Endothelial cell of umbilical vein (primary cell): ENCODE measurements at regions not wholly inside any gene's neighbourhood (a gene's known extent, or its start where the extent isn't known, plus 50 kb on each side); places are given as distances from the start of the nearest gene placed in this dataset.

Experiments used
- BruUV-seq: library from RNA; stranded (reverse); fragments of 400-500 nt; replicated peaks from 2 replicates; lab custom pipeline; 2021; lab: Mats Ljungman, UMichigan
- CTCF ChIA-PET: fragments of 300-600, 350-600 bp; sonication (Branson Sonifier 250); formaldehyde crosslinking; loops from one replicate; lab custom pipeline; 2021; ENCODE audit warnings: antibody characterized with exemption, inconsistent platforms; lab: Charles Lee
- POLR2A ChIA-PET: fragments of 300-600, 350-600 bp; sonication (Branson Sonifier 250); formaldehyde crosslinking; loops from one replicate; lab custom pipeline; 2021; ENCODE audit warnings: antibody characterized with exemption, inconsistent platforms; lab: Charles Lee
- DNase-seq: peaks from one replicate; pipeline ENCODE4 v3.0.0-alpha.2; 2011; ENCODE audit warnings: low read depth, low spot score
- FAIRE-seq: peaks from 2 replicates; lab custom pipeline; 2011; peaks lifted over from hg19 to GRCh38; lab: Jason Lieb, UNC
- H2AFZ ChIP-seq: 2 replicates; pipeline ENCODE4 v1.6.0; 2012; ENCODE audit warnings: low read depth, low read length, control low read depth, inconsistent platforms
- H3K27ac ChIP-seq: 2 replicates; pipeline ENCODE4 v1.5.1; 2011; ENCODE audit warnings: low read depth, mild to moderate bottlenecking, control low read depth, low read length, moderate library complexity; ENCODE audit not compliant: insufficient read depth
- H3K27me3 ChIP-seq, 2 experiments: 2 replicates each; pipeline versions ENCODE4 v1.6.0 to v1.6.1; 2011; ENCODE audit warnings: low read length in 2 of 2, mixed read lengths in 1 of 2; ENCODE audit not compliant: control insufficient read depth in 2 of 2, insufficient read depth in 2 of 2
- H3K36me3 ChIP-seq, 2 experiments: 2 replicates in 1 of 2; 3 replicates in 1 of 2; pipeline ENCODE4 v1.5.1; 2011; ENCODE audit warnings: low read length in 2 of 2, mild to moderate bottlenecking in 1 of 2, moderate library complexity in 1 of 2; ENCODE audit not compliant: control insufficient read depth in 2 of 2, insufficient read depth in 2 of 2; ENCODE audit errors: extremely low read depth in 1 of 2
- H3K4me1 ChIP-seq: 3 replicates; pipeline ENCODE4 v1.5.1; 2011; ENCODE audit warnings: mild to moderate bottlenecking, low read length; ENCODE audit not compliant: control insufficient read depth, insufficient read depth; ENCODE audit errors: extremely low read depth
- H3K4me2 ChIP-seq: 2 replicates; pipeline ENCODE4 v1.6.1; 2011; ENCODE audit warnings: low read length, control low read depth, mixed read lengths; ENCODE audit not compliant: insufficient read depth
- H3K4me3 ChIP-seq, 3 experiments: fragments of 200-600 bp in 1 of 3; sonication (generic), shearing (Covaris generic) in 1 of 3; replicated peaks in 1 of 3; 2 replicates each; pipeline ENCODE4 v1.5.1; 2011 to 2016; ENCODE audit warnings: control low read depth in 3 of 3, low read length in 3 of 3, mild to moderate bottlenecking in 2 of 3, inconsistent platforms in 1 of 3, low read depth in 1 of 3, moderate library complexity in 1 of 3; ENCODE audit not compliant: insufficient read depth in 1 of 3
- H3K79me2 ChIP-seq: 2 replicates; pipeline ENCODE4 v1.6.0; 2012; ENCODE audit warnings: low read length, inconsistent platforms; ENCODE audit not compliant: control insufficient read depth, insufficient read depth
- H3K9ac ChIP-seq: replicated peaks from 2 replicates; pipeline ENCODE3; 2011; ENCODE audit warnings: low read length, control low read depth; ENCODE audit not compliant: insufficient read depth; ENCODE audit errors: extremely low read depth
- H3K9me1 ChIP-seq: replicated peaks from 3 replicates; pipeline ENCODE4 v1.6.0; 2011; ENCODE audit warnings: mild to moderate bottlenecking, low read length; ENCODE audit not compliant: control insufficient read depth, insufficient read depth; ENCODE audit errors: extremely low read depth
- H3K9me3 ChIP-seq: replicated peaks from 2 replicates; pipeline ENCODE4 v1.5.1; 2012; ENCODE audit warnings: low read length, inconsistent platforms; ENCODE audit not compliant: control insufficient read depth, insufficient read depth
- H4K20me1 ChIP-seq: replicated peaks from 2 replicates; pipeline ENCODE3; 2011; ENCODE audit warnings: mild to moderate bottlenecking, low read length; ENCODE audit not compliant: control insufficient read depth, insufficient read depth; ENCODE audit errors: extremely low read depth
- CTCF ChIP-seq, 2 donors: IDR thresholded peaks; 1 replicate in 1 of 2; 2 replicates in 1 of 2; pipeline ENCODE4 v1.5.1; 2011; ENCODE audit warnings: low read length in 2 of 2, mild to moderate bottlenecking in 2 of 2, moderate library complexity in 2 of 2, control low read depth in 1 of 2, inconsistent platforms in 1 of 2, low read depth in 1 of 2; ENCODE audit not compliant: insufficient read depth in 1 of 2; ENCODE audit errors: extremely low read depth in 1 of 2
- EZH2 ChIP-seq: IDR thresholded peaks from 2 replicates; pipeline ENCODE4 v1.6.1; 2012; ENCODE audit warnings: borderline replicate concordance, low read depth, mild to moderate bottlenecking, moderate library complexity, low read length, inconsistent platforms; ENCODE audit not compliant: severe bottlenecking
- FOS ChIP-seq: IDR thresholded peaks from 2 replicates; pipeline ENCODE4 v1.6.1; 2011; ENCODE audit warnings: mild to moderate bottlenecking, low read length, moderate library complexity, borderline replicate concordance; ENCODE audit not compliant: insufficient read depth
- GATA2 ChIP-seq: IDR thresholded peaks from 2 replicates; pipeline ENCODE4 v1.7.0; 2011; ENCODE audit warnings: low read depth, mild to moderate bottlenecking, moderate library complexity, mixed read lengths, low read length; ENCODE audit not compliant: insufficient read length, insufficient read depth
- JUN ChIP-seq: IDR thresholded peaks from 2 replicates; pipeline ENCODE4 v1.6.1; 2011; ENCODE audit warnings: borderline replicate concordance, low read depth; ENCODE audit not compliant: insufficient read length, insufficient read depth
- MAX ChIP-seq: IDR thresholded peaks from 2 replicates; pipeline ENCODE4 v1.6.1; 2011; ENCODE audit not compliant: insufficient read depth, insufficient read length
- MYC ChIP-seq: IDR thresholded peaks from one replicate; pipeline ENCODE4 v1.6.1; 2011; ENCODE audit warnings: mild to moderate bottlenecking, low read depth, low read length
- POLR2A ChIP-seq: IDR thresholded peaks from 2 replicates; pipeline ENCODE4 v1.6.1; 2012; ENCODE audit warnings: low read depth, mild to moderate bottlenecking, control low read depth, low read length
- POLR2AphosphoS5 ChIP-seq: IDR thresholded peaks from 2 replicates; pipeline ENCODE4 v1.6.1; 2012; ENCODE audit warnings: low read depth, mild to moderate bottlenecking, control low read depth, low read length, moderate library complexity; ENCODE audit not compliant: insufficient read depth
- dilution Hi-C: fragments of 300-500 bp; cut with MboI; formaldehyde crosslinking; loops from one replicate; pipeline ENCODE4 v1.15.0; 2019; ENCODE audit warnings: low sequenced_read_pairs; ENCODE audit not compliant: extremely low pct_ligation_motif_present
- intact Hi-C: fragments of 100-400 bp; cut with micrococcal nuclease; formaldehyde crosslinking; loops from one replicate; pipeline ENCODE4 v1.10.0; 2022

GRCh38 chr1:115534106-115534505 lies 107.7 kb upstream of the VANGL1 start:
- TF ChIP-seq CTCF (IDR thresholded peaks at IDR 0.05; ENCODE audit: extremely low read depth in 1 of 2, insufficient read depth in 1 of 2, low read depth in 1 of 2, low read length in 2 of 2): no peak
- no peak for TF ChIP-seq POLR2A
- TF ChIP-seq MYC: no peak
- no peak for TF ChIP-seq JUN
- TF ChIP-seq GATA2: no peak
- TF ChIP-seq FOS: no peak
- no peak for TF ChIP-seq EZH2
- no peak for TF ChIP-seq MAX
- no peak for TF ChIP-seq POLR2AphosphoS5
- Histone ChIP-seq H3K27me3 (no peaks in the 10 kb centered on the region), H3K36me3 (no peaks in the 10 kb centered on the region), H3K79me2 (no peaks in the 10 kb centered on the region), H3K27ac (no peak overlapping the region), H3K4me2 (no peak overlapping the region), H3K9ac (no peak overlapping the region), H3K4me1 (peaks cover 4% of the 10 kb centered on the region), H3K9me1 (no peaks in the 10 kb centered on the region), H3K4me3 (no peak overlapping the region), H4K20me1 (no peaks in the 10 kb centered on the region), H3K9me3 (no peaks in the 10 kb centered on the region), H2AFZ (no peak overlapping the region)
- ChIA-PET CTCF (no interaction called here), POLR2A (no interaction called here)
- DNase-seq (no peak), FAIRE-seq (no peak)
- dilution Hi-C loops (no loop called here), intact Hi-C loops (no loop called here)
- no TSS peak for BruUV-seq
